ENCODE measurements at regions not wholly inside any gene's neighbourhood (a gene's known extent, or its start where the extent isn't known, plus 50 kb on each side); places are given as distances from the start of the nearest gene placed in this dataset.
A peak's percentile ranks its signal among the peaks of the same experiment; 100 is the strongest.

- DNase-seq, result peak; percentile 88
These were observed 340.3 kb upstream of the PRKCQ start for GRCh38 chr10:6920072-6921019.

- no peak for DNase-seq
These were observed 339.0 kb upstream of the PRKCQ start for GRCh38 chr10:6919077-6919476.

DNA sequence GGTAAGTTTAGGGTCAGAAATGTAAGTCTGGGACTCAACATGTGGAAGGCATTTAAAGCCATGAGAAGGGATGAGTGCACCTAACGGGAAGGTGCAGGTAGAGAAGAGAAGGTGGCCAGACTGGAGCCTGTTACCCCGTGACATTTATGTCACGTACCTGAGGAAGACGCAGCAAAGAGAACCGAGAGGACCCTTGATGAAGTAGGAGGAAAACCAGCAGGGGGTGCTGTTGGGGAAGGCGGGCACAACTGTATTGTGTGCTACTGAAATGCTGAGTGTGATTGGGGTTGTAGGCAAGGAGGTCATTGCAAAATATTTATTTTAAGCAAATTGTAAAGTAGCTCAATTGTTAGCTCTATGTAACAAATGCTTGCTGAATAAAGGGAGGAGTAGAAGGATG lies 338.2 kb upstream of the PRKCQ start:
- peak; percentile 89 for DNase-seq

- no peak for DNase-seq
These were observed 337.0 kb upstream of the PRKCQ start for GRCh38 chr10:6917125-6917524.

DNA sequence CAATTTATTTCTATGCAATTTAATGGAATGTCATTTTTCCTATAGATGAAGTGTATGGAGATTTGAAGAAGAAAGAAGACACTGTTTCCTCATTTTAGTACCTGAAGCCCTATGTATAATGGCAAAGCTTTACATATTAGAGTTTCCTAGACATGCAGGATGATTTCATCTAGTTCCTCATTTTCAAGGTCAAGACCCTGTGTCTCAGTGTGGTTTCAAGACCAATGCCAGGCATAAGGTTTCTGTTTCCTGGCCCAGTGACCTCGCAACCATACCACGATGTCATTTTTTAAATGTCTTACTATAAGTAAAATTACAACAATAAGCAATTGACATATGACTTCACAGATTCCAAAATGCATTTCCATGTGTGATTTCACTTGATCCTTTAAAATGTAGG lies 336.5 kb upstream of the PRKCQ start:
- DNase-seq, result no peak

DNA sequence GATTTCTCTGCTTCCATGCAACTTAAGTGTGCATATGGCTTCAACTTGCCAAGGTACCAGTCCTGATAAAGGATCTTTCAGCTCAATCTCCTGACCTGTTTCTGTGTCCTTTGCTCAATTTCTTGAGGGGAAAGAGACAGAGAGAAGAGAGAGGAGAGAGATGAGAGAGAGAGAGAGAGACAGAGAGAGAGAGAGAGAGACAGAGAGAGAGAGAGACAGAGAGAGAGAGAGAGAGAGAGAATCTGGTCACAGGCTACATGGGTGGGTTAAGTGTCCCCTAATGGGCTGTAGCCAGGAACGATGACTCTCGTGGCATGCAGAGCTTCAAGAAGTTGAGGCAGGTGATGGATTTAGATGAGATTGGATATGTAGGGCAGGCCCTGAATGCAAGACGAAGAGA lies 335.2 kb upstream of the PRKCQ start:
- no peak for DNase-seq

DNA sequence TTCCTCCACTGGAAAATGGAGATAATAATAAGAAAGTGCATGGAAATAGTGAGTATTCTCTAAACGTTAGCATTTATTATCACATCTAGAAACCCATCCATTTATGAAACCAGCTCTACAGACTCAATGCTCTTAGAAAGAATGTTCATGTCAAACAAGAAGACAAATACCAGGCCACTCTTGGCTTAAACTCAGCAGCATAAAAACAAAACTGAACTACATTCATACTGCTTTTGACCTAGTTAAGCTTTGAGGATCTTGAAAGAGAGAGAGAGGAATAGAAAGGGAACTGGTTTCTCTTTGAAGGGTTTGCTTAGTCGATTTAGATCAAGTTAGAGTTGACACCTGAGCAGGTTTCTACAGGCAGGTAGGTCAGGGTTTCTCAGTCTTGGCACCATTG lies 332.9 kb upstream of the PRKCQ start:
- DNase-seq, result no peak

DNA sequence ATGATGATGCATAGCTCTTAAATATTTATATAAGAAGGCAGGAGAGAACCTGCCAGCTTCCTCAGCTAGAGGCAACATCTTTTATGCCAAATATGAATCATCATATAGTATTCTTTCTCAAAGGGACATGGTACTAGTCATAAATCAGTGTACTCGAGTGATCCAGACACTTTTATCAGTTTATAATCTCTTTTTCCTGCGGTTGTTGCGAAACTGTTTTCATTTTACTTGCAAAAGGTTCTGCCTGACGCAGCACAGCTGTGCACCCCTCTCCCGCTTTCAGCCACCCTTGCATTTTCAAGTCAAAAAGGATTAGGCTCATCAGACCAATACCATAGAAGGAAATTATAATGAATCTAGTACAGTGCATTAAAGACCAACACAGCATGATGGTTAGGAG lies 332.3 kb upstream of the PRKCQ start:
- no peak for DNase-seq

DNA sequence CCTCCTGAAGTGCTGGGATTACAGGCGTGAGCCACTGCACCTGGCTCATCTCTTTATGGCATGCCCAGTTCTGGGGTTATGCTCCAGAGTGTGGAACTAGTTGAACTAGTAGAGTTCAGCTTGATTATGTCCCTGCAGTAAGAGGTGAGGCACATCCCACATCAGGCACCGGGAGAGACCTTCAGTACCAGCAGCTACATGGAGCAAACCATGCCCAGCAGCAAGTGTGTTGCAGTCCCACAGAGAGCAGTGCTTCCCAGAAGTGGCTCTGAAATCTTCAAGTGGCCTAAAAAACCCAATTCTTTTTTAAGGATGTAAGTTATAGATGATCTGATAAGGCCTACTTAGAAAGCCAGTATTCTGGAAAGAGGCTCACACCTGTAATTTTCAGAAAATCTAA lies 331.9 kb upstream of the PRKCQ start:
- no peak for DNase-seq

- no peak for DNase-seq
These were observed 330.0 kb upstream of the PRKCQ start for GRCh38 chr10:6909905-6910560.

DNA sequence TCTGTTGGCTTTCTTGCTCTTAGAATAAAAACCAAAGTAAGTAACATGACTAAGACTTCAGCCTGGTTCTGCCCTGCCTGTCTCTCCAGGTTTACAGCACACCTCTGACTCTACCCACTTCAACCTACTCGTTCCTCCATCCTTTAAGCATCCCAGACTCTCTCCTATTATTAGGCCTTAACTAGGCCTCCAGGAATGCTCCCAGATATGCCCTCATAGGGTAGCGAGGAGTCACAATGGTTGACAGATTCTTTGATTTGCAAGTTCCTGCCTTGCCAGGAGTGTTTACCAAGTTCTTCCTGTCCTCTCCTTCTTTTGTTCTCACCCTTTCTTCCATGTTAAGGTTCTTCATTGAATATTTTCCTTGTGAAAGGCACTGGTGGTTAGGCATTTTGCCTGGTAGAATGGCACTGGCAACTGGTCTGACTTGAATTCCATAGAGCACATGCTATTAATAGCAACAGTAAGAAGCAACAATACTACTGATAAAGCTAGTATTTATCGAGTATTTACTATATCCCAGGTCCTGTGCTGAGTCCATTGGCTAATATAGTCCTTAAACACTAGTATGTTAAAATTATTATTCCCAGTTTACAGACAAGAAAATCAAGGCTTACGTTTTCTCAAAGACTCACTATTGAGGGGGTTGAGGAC lies 327.9 kb upstream of the PRKCQ start:
- no peak for DNase-seq

DNA sequence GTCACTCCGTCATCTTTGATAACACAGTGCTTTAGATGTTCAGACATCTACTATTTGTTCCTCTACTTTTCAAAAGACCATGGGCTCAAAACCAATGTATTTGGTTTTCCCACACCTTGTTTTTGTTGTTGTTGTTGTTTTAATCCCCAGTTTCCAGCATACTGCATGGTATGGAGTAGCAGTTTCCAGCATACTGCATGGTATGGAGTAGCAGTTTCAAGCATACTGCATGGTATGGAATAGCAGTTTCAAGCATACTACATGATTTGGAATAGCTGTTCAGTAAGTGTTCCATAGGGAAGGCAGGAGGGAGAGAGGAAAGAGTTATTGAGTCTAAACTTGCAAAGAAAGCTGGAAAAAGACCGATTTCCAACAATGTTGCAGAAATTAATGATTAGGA lies 314.3 kb upstream of the PRKCQ start:
- no peak for DNase-seq

DNA sequence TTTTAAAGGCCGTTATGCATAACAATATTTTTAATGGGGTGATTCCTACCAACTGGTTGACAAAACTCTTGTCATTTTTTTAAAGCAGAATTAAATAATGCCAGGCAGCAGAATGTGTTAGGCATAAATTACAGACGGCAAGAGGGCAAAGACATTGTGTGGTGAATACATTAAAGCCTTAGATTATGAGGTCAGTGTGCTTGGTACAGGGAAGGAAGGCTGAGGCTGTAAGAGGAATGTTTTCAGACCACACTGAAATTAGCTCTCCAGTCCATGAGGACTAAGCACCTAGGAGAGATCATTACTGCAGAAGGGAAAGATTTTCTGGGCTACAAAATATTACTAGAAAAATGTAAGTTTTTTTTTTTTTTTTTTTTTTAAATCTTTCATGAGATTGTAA lies 312.8 kb upstream of the PRKCQ start:
- DNase-seq, result no peak

- DNase-seq, result no peak
These were observed 311.8 kb upstream of the PRKCQ start for GRCh38 chr10:6891924-6892323.

DNA sequence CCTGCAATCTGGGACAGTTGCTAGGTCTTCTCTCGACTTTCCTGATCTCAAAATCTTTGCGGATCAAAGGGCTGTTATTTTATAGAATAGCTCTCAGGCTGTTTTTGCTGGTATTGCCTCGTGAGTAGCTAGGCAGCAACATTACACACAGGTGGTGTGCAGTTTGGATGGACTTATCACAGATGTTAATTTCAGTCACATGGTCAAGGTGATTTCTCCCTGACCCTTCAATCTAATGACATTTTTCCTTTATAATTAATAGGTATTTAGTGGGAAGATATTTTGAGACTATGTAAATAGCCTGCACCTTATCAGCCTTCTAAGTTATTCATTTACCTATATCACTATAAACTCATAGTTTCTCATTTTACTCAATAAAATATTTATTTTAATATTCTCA lies 309.6 kb upstream of the PRKCQ start:
- DNase-seq, result no peak

GRCh38 chr10:6888434-6888833 lies 308.4 kb upstream of the PRKCQ start:
- DNase-seq, result no peak

- no peak for DNase-seq
These were observed 305.2 kb upstream of the PRKCQ start for GRCh38 chr10:6885284-6885683.

- DNase-seq, result no peak
These were observed 301.9 kb upstream of the PRKCQ start for GRCh38 chr10:6881987-6882386.

DNA sequence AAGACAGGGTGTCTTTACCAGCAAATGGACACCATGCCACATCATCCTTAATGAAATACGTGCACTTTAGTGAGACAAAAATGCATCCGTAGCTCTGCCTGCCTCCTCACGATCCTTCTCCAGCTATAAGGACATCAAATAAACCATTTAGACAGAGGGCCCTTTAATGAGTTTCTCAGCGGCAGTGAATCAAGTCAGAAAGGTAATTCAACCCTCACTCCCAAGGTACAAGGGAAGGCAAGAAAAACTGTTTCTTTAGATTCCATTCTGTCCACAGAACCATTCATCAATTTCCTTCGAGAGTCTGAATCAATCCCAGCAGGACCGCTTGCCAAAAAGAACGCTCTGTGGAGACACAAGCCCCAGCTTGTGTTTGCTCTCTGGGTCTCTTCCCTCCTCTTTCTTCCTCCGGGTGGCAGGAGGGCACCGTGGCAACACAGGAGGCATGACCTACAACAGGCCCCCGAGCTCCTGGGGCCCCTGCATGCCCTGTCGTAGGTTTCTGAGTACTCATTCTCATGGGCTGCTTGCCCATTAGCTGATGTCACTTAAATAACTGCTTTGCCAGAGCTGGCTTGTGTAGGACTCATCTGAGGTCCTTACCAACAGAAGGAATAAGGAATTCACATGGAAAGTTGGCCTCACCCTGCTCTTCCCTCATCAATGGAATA lies 297.8 kb upstream of the PRKCQ start:
- DNase-seq, result no peak

- DNase-seq, result no peak
These were observed 297.3 kb upstream of the PRKCQ start for GRCh38 chr10:6877336-6877721.

GRCh38 chr10:6875269-6875865 lies 295.3 kb upstream of the PRKCQ start:
- no peak for DNase-seq

DNA sequence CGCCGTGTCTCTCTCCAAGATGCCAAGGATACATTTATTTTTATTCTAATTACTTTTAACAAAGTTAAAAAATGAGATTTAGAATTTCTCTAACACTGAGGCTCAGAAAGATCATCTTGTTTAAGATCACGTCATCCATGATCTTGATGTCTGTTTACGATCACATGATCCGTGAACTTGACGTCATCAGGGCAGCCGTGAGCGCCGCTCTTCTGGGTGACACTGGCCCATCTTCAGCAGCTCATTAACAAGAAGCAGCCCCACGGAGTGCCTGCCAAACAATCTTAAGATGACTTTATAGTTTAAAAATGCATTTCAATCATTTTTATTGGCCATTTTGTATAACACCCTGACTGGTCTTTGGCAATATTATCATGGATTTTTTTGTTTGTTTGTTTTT lies 291.1 kb upstream of the PRKCQ start:
- no peak for DNase-seq
